H1 (cell line): ENCODE measurements at regions not wholly inside any gene's neighbourhood (a gene's known extent, or its start where the extent isn't known, plus 50 kb on each side); places are given as distances from the start of the nearest gene placed in this dataset.

Source experiments
- CTCF ChIA-PET: fragments of 300-600 bp; sonication (Branson Sonifier 250); formaldehyde crosslinking; loops from one replicate; lab custom pipeline; 2021; ENCODE audit not compliant: partially characterized antibody; lab: Charles Lee
- POLR2A ChIA-PET: fragments of 300-600 bp; sonication (Branson Sonifier 250); formaldehyde crosslinking; loops from one replicate; lab custom pipeline; 2021; ENCODE audit warnings: inconsistent platforms; ENCODE audit not compliant: partially characterized antibody; lab: Charles Lee
- DNase-seq, 2 experiments: peaks; one replicate each; pipeline versions ENCODE4 v3.0.0 to v3.0.0-alpha.2; 2010 to 2022; ENCODE audit warnings: low spot score in 2 of 2, low read depth in 1 of 2, mixed read lengths in 1 of 2
- FAIRE-seq: peaks from 2 replicates; lab custom pipeline; 2011; peaks lifted over from hg19 to GRCh38; lab: Jason Lieb, UNC
- H2AFZ ChIP-seq: 2 replicates; pipeline ENCODE4 v1.8.1; 2012; ENCODE audit warnings: low read length, inconsistent platforms
- H2AK5ac ChIP-seq: 2 replicates; pipeline ENCODE4 v1.6.1; 2013; ENCODE audit warnings: low read depth, low read length
- H2BK120ac ChIP-seq: replicated peaks from 2 replicates; pipeline ENCODE3; 2013; ENCODE audit warnings: low read depth, low read length, inconsistent platforms
- H2BK12ac ChIP-seq: 2 replicates; pipeline ENCODE4 v1.6.1; 2013; ENCODE audit warnings: low read depth, low read length
- H2BK15ac ChIP-seq: 2 replicates; pipeline ENCODE4 v1.6.1; 2013; ENCODE audit warnings: low read length
- H2BK20ac ChIP-seq: 2 replicates; pipeline ENCODE4 v1.6.1; 2013; ENCODE audit warnings: low read length
- H2BK5ac ChIP-seq: 2 replicates; pipeline ENCODE4 v1.6.1; 2013; ENCODE audit warnings: low read depth, low read length
- H3K14ac ChIP-seq: 2 replicates; pipeline ENCODE4 v1.6.1; 2013; ENCODE audit warnings: inconsistent platforms; ENCODE audit not compliant: insufficient read length
- H3K18ac ChIP-seq: 2 replicates; pipeline ENCODE4 v1.6.1; 2013; ENCODE audit warnings: low read length; ENCODE audit errors: extremely low read depth
- H3K23ac ChIP-seq: 2 replicates; pipeline ENCODE4 v1.6.1; 2013; ENCODE audit warnings: inconsistent platforms; ENCODE audit not compliant: insufficient read length
- H3K23me2 ChIP-seq: 2 replicates; pipeline ENCODE4 v1.6.1; 2013; ENCODE audit warnings: low read depth, low read length
- H3K27ac ChIP-seq: 2 replicates; pipeline ENCODE4 v1.6.1; 2011; ENCODE audit warnings: low read depth, low read length, inconsistent platforms
- H3K27me3 ChIP-seq, 4 experiments: replicated peaks in 1 of 4; 1 replicate in 1 of 4; 2 replicates in 3 of 4; pipeline versions ENCODE4 v1.6.1 to v1.8.1; 2011 to 2013; ENCODE audit warnings: low read length in 3 of 4, mild to moderate bottlenecking in 3 of 4, inconsistent platforms in 2 of 4, mixed read lengths in 2 of 4, moderate library complexity in 1 of 4; ENCODE audit not compliant: control insufficient read depth in 3 of 4, insufficient read depth in 3 of 4; ENCODE audit errors: extremely low read depth in 1 of 4
- H3K36me3 ChIP-seq, 4 experiments: 2 replicates each; pipeline versions ENCODE4 v1.6.1 to v1.8.1; 2011 to 2013; ENCODE audit warnings: mild to moderate bottlenecking in 4 of 4, low read length in 3 of 4, moderate library complexity in 2 of 4, control low read depth in 1 of 4, inconsistent platforms in 1 of 4; ENCODE audit not compliant: insufficient read depth in 4 of 4, control insufficient read depth in 2 of 4
- H3K4ac ChIP-seq: replicated peaks from 2 replicates; pipeline ENCODE3; 2013; ENCODE audit warnings: low read length, low read depth, mixed read lengths, inconsistent platforms; ENCODE audit not compliant: insufficient read length
- H3K4me1 ChIP-seq, 4 experiments: replicated peaks in 1 of 4; 1 replicate in 1 of 4; 2 replicates in 3 of 4; pipeline versions ENCODE4 v1.6.1 to v1.8.1; 2011 to 2013; ENCODE audit warnings: low read length in 3 of 4, inconsistent platforms in 2 of 4, mixed read lengths in 1 of 4; ENCODE audit not compliant: insufficient read depth in 4 of 4, control insufficient read depth in 3 of 4
- H3K4me2 ChIP-seq, 2 experiments: 2 replicates each; pipeline versions ENCODE4 v1.6.1 to v1.8.1; 2011 to 2013; ENCODE audit warnings: low read depth in 2 of 2, low read length in 2 of 2, control low read depth in 1 of 2, inconsistent platforms in 1 of 2, mild to moderate bottlenecking in 1 of 2; ENCODE audit not compliant: insufficient read depth in 1 of 2
- H3K4me3 ChIP-seq, 4 experiments: fragments of 200-600, 300-600 bp in 1 of 4; sonication (generic), shearing (Covaris generic), sonication (Bioruptor Twin) in 1 of 4; 2 replicates each; pipeline versions ENCODE4 v1.5.1 to v1.8.1; 2011 to 2016; ENCODE audit warnings: low read length in 4 of 4, low read depth in 3 of 4, control low read depth in 2 of 4, inconsistent platforms in 2 of 4, mild to moderate bottlenecking in 2 of 4, mixed read lengths in 1 of 4, moderate library complexity in 1 of 4; ENCODE audit not compliant: insufficient read depth in 2 of 4; ENCODE audit errors: extremely low read depth in 1 of 4
- H3K56ac ChIP-seq: replicated peaks from 2 replicates; pipeline ENCODE3; 2013; ENCODE audit warnings: low read depth, mild to moderate bottlenecking, mixed read lengths, low read length, inconsistent platforms; ENCODE audit not compliant: insufficient read length
- H3K79me1 ChIP-seq: 2 replicates; pipeline ENCODE4 v1.6.1; 2013; ENCODE audit warnings: low read depth, low read length, control low read depth
- H3K79me2 ChIP-seq, 2 experiments: 2 replicates each; pipeline versions ENCODE4 v1.6.1 to v1.8.1; 2012 to 2013; ENCODE audit warnings: low read length in 2 of 2, mild to moderate bottlenecking in 2 of 2, inconsistent platforms in 1 of 2; ENCODE audit not compliant: insufficient read depth in 2 of 2, control insufficient read depth in 1 of 2
- H3K9ac ChIP-seq, 4 experiments: replicated peaks in 1 of 4; 1 replicate in 1 of 4; 2 replicates in 3 of 4; pipeline versions ENCODE4 v1.6.1 to v1.8.1; 2011 to 2013; ENCODE audit warnings: low read depth in 3 of 4, low read length in 3 of 4, control low read depth in 2 of 4, mild to moderate bottlenecking in 2 of 4, moderate library complexity in 2 of 4, inconsistent platforms in 1 of 4; ENCODE audit errors: extremely low read depth in 1 of 4
- H3K9me3 ChIP-seq, 2 experiments: 2 replicates each; pipeline versions ENCODE4 v1.6.1 to v1.8.1; 2012 to 2013; ENCODE audit warnings: mild to moderate bottlenecking in 2 of 2, moderate library complexity in 2 of 2, control low read depth in 1 of 2, inconsistent platforms in 1 of 2, low read depth in 1 of 2, low read length in 1 of 2, mixed read lengths in 1 of 2; ENCODE audit not compliant: insufficient read depth in 2 of 2
- H4K20me1 ChIP-seq, 2 experiments: replicated peaks in 1 of 2; 2 replicates each; pipeline versions ENCODE3 to v1.8.1; 2011 to 2013; ENCODE audit warnings: inconsistent platforms in 2 of 2, low read length in 2 of 2, mild to moderate bottlenecking in 1 of 2; ENCODE audit not compliant: insufficient read depth in 2 of 2, control insufficient read depth in 1 of 2
- H4K5ac ChIP-seq: 2 replicates; pipeline ENCODE4 v1.6.1; 2013; ENCODE audit warnings: low read length, low read depth, mixed read lengths, inconsistent platforms; ENCODE audit not compliant: insufficient read length
- H4K8ac ChIP-seq: 2 replicates; pipeline ENCODE4 v1.8.0; 2013; ENCODE audit warnings: mild to moderate bottlenecking, moderate library complexity, low read length, inconsistent platforms; ENCODE audit not compliant: insufficient read depth; ENCODE audit errors: extremely low read depth
- H4K91ac ChIP-seq: replicated peaks from 2 replicates; pipeline ENCODE3; 2013; ENCODE audit warnings: low read length, mixed read lengths, inconsistent platforms; ENCODE audit not compliant: insufficient read length
- BRCA1 ChIP-seq: IDR thresholded peaks from 2 replicates; pipeline ENCODE4 v1.6.1; 2012; ENCODE audit warnings: low read depth, low read length, improper control_type of control experiment
- HDAC6 ChIP-seq: IDR thresholded peaks from one replicate; pipeline ENCODE4 v1.7.1; 2012; ENCODE audit warnings: low read depth, mild to moderate bottlenecking, inconsistent platforms, low read length, moderate library complexity
- KDM1A ChIP-seq: fragments of 200-600, 300-600 bp; sonication (generic); IDR thresholded peaks from 2 replicates; pipeline ENCODE4 v1.7.1; 2016; ENCODE audit warnings: mild to moderate bottlenecking, low read length, borderline replicate concordance
- KDM4A ChIP-seq: IDR thresholded peaks from one replicate; pipeline ENCODE4 v1.7.1; 2012; ENCODE audit warnings: low read depth, mild to moderate bottlenecking, moderate library complexity, low read length, inconsistent platforms; ENCODE audit not compliant: severe bottlenecking
- SP2 ChIP-seq: IDR thresholded peaks from 2 replicates; pipeline ENCODE4 v1.6.1; 2012; ENCODE audit warnings: mild to moderate bottlenecking, low read length, inconsistent platforms
- TEAD4 ChIP-seq: IDR thresholded peaks from 2 replicates; pipeline ENCODE4 v1.6.1; 2012; ENCODE audit warnings: low read depth, low read length, inconsistent platforms, mixed read lengths
- WGBS, 2 experiments: shearing (Covaris generic) in 1 of 2; methylation state at CpG; one replicate each; pipeline versions ENCODE4 v1.1.6 to v1.1.7; 2013 to 2015; ENCODE audit warnings: low lambda C conversion rate in 2 of 2, mixed read lengths in 2 of 2, inconsistent platforms in 1 of 2, low coverage in 1 of 2, missing lambda C conversion rate in 1 of 2; ENCODE audit not compliant: insufficient replicate concordance in 2 of 2, insufficient coverage in 1 of 2, insufficient read length in 1 of 2; ENCODE audit errors: extremely low coverage in 1 of 2, missing lambda C conversion rate in 1 of 2; 5-methylcytosine and 5-hydroxymethylcytosine counted together

DNA sequence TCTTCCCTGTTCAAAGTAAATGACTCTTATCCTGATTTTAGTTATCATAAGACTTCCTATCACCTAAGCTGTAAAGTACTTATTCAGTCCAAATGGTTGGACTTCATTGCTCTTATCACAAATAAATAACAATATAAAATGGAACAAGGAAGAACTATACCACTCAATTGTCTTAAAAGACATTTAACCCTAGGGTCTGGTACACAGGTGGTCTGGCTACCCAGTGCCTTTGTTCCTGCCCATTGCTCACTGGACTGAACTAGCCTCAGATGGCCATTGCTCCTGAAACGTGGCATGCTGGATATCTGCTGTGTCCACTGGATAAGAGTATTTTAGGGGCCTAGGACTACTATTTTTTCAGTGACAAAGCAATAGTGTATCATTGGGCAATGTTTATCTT, 574.3 kb upstream of the CA10 start:
- no peak overlapping the region for H3K27ac ChIP-seq
- CTCF ChIA-PET: no interaction called here
- no peak overlapping the region for H3K18ac ChIP-seq
- H2BK12ac ChIP-seq: no peak overlapping the region
- no peak overlapping the region for H3K14ac ChIP-seq
- H2BK5ac ChIP-seq: no peak overlapping the region
- H3K9ac ChIP-seq: no peak overlapping the region
- H3K9me3 ChIP-seq: no peaks in the 10 kb centered on the region
- H3K36me3 ChIP-seq: no peaks in the 10 kb centered on the region
- no peaks in the 10 kb centered on the region for H3K23me2 ChIP-seq
- TF ChIP-seq TEAD4 (no peak), KDM1A (no peak), HDAC6 (no peak), KDM4A (no peak), SP2 (no peak), BRCA1 (no peak)
- DNase-seq (no peak), FAIRE-seq (no peak)
- WGBS, 2 experiments: 95% methylated on average over 1 of the region's 1 CpG; no CpG with 5 or more reads in 1 of the 2 experiments
- no peak overlapping the region for H2AFZ ChIP-seq
- H4K20me1 ChIP-seq: no peaks in the 10 kb centered on the region
- H3K4ac ChIP-seq: no peak overlapping the region
- H3K56ac ChIP-seq: no peak overlapping the region
- H3K4me1 ChIP-seq: no peaks in the 10 kb centered on the region
- no peak overlapping the region for H4K8ac ChIP-seq
- no peak overlapping the region for H2BK15ac ChIP-seq
- H3K4me3 ChIP-seq: no peak overlapping the region
- H2AK5ac ChIP-seq: no peak overlapping the region
- no peaks in the 10 kb centered on the region for H3K79me2 ChIP-seq
- no peak overlapping the region for H3K23ac ChIP-seq
- no peaks in the 10 kb centered on the region for H3K27me3 ChIP-seq
- no peak overlapping the region for H4K91ac ChIP-seq
- no peaks in the 10 kb centered on the region for H3K79me1 ChIP-seq
- no peak overlapping the region for H2BK120ac ChIP-seq
- no peak overlapping the region for H3K4me2 ChIP-seq
- H4K5ac ChIP-seq: no peak overlapping the region
- POLR2A ChIA-PET: no interaction called here
- H2BK20ac ChIP-seq: no peak overlapping the region
